NCI-H526 treated with DMSO at 0.1 percent for 48 hours (cell line): ENCODE measurements at regions not wholly inside any gene's neighbourhood (a gene's known extent, or its start where the extent isn't known, plus 50 kb on each side); places are given as distances from the start of the nearest gene placed in this dataset.

Experiments used
- DNase-seq: peaks from one replicate; lab custom pipeline; 2025; lab: John Stamatoyannopoulos, UW

DNA sequence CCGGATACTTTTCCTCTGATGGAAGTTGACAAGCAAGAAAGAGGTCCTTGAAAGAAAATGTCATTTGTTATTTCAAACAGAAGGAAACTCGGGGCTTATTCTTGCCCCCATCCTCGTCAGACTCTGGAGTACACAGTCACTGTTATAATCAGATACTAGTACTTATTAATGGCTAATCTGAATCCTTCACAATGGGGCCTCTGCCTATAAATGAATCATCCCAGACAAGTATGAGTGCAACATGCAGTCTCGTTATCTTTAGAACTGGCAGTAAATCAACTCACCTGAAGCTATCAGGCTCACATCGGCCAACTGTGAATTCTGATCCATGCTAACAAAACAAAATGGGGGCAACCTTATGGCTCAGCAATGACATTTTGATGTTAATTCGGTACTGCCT, 216.7 kb downstream of the GRIN2B start:
- no peak for DNase-seq

DNA sequence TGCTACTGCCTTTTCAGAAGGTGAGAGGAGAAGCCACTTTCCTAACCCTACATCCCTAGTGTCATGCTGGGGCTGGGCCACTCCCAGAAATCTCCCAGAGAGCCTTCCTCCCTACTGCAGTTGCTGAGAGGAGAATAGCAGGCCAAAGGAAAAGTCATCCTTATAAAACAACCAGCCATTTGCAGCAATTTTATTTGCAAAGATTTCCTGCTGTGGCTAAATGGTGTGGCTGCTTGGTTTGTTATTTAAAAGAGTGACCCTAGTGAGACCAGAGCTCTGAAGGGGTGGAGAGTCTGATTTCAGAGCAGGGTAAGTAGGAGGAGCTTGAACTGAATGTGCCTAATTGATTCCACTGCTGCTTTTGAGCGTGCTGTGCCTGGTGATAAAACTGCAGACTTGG, 232.0 kb downstream of the GRIN2B start:
- no peak for DNase-seq

DNA sequence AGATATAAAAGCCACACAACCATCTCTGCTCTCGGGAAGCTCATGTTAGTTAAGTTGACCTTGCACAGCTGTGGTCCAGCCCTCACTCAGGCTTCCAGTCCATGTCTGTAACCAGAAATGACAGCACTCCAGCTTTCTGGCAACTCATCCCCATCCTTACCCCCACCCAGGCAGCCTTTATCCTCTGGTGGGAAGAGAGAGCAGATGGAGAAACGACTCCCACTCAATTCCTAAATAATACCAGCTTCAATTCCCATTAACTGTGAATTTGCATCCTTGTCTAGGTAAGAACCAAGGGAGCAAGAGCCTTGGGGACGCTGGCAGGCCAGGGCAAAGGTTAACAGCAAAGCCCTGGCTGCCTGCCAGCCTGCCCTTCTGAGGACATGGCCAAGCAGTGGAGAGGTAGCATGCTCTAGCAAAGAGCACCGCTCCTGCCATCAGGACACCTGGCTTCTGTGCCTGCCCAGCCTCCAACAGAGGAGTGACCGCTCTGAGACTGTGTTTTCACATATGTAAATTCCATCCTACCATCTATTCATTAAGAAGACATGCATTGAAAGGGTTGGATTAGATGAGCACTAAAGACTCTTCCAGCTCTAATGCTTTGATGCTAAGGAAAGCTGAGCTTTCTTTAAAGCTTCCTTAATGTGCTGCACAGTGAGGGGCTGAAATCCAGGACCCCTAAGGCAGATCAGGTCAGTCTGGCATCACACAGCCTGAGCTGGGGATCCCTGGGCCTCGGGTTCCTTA, 236.1 kb downstream of the GRIN2B start:
- no peak for DNase-seq

DNA sequence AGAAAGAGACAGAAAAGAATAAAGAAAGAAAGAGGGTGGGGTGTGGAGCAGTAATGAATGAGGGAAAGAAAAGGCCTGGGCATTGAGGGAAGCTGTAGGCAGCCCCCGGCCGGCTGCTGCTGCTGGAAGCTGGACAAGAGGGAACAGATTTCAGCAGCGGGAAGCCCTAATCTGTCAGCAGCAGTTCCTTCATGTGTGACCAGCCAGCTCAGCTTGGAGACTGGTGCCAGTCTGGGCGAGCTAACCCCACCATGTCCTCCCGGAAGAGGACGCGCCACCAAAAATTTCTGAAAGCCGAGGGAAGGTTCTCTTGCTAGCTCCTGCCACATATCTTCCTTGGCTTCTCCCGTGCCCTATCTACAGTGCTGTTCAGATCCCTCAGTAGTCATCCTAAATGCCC, 236.8 kb downstream of the GRIN2B start:
- no peak for DNase-seq

DNA sequence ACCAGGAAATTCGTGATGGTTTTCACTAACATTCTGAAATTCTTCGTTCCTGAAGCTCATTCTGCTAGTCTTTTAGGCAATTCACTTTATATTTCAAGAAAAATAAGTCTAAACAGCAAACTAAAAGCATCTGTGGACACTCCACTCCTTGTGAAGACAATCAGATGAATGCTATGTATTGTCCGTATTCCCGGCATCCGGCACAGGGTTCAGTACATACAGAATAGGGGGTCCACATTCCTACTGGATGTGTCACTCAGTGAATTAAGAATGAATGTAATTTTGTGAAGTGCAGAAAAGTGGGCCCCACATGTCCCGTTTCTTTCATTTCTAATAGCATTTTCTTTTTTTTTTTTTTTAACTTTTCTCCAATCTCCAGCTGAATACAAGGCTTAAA, 241.3 kb downstream of the GRIN2B start:
- no peak for DNase-seq

DNA sequence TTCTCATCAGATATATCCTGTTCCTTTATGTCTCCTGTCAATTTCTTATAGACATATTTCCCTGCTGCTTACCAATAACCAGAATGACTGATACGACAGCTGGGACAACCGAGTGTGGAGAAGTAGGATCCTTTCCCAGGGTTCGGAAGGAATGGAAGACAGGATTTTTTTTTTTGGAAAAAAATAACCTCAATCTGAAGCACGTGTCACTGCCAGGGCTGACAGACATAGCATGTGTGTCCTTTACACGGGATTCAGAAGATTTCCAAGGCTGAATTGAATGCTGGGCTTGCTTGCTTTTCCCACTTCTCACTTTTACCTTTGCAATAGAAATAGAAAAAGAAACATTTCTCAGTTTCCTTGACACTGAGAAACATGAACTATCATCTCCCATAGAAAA, 245.7 kb downstream of the GRIN2B start:
- DNase-seq, result no peak

DNA sequence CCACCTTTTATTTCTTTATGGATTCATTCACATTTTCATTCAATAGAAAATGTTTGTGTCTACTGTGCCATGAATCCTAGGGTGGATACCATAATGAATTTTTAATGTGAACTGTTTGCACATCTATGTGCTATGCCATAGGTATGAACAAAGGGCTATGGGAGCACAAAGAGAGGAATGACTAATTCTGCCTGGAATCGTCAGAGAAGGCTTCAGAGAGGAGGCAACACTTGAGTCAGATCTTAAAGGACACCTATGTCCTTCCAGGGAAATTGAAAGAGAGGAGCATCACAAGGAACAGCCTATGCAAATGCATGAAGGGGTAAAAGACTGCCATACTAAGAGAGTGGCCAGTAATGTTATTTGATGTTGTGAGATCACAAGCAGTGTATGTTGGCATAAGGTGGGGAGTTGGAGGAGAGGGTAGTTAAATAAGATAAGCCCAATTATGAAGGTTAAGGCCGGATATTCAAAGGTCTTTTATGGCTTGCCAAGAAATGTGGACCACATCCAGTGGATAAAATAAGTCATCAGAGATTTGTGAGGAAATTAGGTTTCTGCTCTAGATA, 246.7 kb downstream of the GRIN2B start:
- DNase-seq, result no peak

DNA sequence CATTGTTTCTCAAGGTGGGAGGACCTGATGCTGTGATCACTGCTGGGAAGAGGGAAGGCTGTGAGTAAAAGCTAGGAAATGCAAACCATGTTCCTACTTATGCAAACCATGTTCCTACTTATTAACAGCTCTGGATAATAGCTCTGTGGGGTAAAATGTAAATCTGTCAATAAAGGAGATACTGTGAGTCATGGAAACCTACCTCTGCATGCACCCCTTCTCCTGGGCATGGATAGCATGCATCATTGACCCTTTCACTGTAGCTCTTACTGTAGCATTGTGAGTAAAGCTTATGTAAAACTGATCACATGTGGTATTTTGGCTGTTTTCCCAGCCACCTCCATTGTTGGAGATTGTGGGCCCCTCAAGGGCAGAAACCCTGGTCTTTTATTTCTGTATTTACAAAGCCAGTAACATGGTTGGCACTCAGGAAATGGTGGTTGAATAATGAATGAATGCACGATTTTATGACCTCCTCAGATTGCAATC, 253.7 kb downstream of the GRIN2B start:
- peak; percentile 85 for DNase-seq

DNA sequence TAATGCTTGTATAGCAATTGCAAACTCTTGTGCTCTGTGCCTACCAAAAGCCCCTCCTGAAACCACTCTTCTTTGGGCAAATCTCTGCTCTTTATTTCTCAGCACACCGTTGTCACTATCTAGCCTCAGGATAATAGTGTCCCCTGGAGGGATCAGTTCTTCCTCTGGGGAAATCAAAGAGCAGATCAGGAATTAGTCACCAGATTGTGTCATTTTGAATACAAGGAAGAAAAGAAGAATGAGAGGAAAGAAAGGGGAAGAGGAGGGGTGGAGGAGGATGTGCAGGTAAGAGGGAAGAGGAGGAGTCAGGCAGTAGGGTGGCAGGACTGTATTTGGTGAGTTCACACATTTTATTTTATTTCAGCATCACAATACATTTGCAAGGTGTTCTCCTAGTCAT, 256.4 kb downstream of the GRIN2B start:
- no peak for DNase-seq

DNA sequence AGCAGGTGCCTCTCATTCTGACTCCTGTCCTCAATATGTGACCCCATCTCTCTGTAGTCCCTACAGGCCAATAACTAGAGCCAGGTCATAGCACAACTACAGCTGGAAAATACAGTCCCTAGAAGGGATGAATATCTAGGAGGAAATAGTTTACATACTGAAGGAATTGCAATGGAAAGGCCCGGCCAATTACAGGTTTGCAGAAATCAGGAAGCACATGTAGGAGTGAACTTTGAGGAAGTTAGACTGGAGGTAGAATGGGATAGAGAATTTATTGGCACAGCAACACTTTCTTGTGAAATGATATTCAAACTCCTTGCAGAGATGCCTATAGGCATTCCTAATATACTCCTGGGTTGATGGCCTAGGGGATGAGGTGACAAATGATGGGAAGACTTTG, 257.3 kb downstream of the GRIN2B start:
- DNase-seq, result no peak

DNA sequence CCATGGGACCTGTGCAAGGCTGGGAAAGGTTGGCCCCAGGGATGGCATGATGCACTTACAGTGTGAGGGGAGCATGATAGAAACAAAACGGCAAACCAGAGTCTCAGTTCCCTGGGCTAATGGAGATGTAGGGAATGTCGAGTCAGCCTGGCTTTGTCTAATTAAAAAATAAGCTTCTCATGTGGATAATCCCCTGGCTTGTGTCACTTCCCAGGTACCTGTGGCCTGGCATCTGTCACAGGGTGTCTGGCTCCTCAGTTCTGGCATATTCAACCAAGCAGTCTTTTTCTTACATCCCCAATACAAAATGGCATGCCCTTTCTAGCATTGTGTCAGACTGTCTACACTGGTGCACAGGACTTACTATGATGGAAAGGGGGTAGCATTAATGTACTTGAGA, 261.4 kb downstream of the GRIN2B start:
- no peak for DNase-seq

DNA sequence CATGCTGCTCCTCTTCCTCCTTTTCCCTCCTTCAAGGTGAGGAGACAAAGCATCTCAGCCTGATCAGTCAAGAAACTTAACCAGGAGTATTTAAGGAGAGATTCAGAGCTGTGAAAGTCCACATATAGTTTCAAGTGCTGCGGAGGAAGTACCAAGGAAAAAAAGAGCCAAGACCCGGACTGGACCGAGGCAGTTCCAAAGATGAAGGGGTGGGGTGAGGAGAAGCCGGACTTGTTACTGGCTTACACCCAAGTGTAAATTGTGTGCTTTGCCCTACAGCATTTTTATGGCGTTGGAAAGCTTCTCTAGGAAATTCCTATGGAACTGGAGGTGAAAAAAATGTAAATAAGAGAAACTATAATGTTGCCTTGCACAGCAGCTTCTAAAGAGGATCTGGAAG, 263.1 kb downstream of the GRIN2B start:
- no peak for DNase-seq

DNA sequence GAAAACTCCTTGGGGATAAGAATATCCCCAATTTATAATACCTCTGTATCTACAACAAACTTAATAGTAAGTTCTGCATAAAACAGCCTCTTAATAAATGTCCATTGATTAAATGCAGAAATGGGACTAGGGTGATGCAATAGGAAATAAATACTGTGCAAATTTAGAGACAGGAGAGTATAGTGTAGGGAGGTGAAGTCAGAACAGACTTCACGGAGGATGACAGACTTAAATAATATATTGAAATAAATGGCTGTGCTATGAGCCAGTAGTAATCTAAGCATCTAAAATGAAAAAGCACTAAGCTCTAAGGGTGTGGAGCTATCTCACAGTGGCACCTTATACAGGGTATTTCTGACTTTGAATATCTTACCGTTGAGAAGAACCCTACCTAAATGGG, 265.3 kb downstream of the GRIN2B start:
- no peak for DNase-seq

DNA sequence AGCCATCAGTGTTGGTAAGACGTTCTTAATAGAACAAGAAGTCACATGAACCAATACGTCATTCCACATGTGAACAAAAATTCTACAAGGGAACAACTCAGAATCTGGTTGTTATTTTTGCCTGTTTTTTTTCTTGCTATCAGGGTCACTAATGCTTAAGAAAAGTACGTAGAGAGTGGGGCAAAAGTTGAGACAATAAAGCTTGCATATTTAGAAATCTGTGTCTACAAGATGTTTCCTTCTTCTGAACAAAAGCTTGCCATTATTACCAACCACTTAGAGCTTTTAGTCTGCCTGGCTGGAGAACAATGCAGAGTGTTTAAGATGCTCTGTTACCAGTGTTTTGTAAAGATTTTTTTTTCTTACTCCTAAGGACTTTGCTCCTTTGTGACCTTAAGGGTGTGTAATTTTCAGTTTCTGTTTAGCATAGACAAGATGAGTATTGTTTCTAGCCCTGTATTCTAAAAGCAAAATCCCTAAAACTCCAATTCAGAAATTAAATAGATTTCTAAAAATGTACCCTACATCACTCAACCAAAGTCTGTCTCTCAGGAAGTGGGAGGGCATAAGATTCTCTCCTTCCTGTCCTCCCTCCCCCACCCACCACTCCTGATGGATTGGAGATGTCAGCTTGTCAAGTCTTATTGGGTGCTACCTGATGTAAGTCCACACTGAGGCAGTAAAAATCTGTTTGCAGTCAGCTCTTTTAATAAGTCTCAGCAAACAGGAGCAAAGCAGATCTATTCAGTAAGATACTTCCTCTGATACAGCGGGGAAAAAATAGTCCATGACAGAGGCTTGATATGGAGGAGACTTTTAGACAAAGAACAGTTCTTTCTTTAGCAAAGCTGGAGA, 267.6 kb downstream of the GRIN2B start:
- DNase-seq, result no peak

DNA sequence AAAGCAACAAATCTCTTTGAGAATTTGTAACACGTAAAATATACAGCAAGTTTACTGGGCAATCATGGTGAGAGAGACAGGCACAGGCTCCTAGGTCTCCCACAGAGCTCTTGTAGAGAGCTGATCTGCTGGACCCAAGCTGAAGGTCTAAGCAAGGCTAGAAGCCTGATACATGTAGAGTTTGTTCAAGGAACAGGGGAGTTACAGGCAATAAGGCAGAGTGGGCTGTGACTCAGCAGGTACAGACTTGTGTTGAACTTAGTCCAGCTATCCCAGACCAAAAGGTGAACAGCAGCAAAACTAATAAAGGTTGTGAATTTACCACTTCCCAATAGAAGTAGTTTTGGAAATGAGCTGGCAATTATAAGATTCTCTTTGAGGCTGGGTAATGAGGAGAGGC, 273.6 kb downstream of the GRIN2B start:
- no peak for DNase-seq

DNA sequence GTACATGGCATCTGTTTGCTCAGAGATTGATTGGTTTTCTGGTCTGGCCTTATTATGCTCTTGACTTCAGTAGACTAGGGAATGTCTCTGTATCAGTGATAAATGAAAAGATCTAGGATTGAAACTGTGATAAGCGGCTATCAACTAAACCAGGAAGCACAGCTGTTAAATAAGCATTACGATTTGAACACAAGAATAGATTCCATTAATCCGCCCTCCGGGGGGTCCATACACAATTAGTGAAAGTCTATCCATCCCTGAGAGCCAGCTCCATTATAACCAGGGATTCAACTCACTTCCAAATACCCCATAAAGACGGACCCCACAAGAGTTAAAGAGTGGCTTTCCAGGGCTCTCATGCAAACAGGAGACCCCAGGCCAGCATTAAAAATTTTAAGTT, 279.0 kb downstream of the GRIN2B start:
- DNase-seq, result no peak

DNA sequence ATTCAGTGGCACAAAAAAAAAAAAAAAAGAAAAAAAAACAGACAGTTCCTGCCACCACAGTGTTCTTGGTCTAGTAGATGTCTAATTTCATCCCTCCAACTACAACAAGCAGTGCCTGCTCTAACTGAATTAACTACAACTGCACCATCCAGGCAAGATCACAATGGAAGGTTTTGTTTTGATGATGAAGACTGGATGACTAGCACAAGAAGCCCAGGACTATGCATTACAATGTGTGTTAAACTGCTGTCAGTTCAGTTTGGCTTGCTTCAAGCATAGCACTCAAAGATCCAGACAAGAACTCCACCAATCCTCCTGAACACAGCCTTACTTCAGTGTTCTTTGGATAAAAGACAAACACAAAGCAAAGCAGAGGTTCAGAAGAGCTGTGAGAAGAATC, 279.9 kb downstream of the GRIN2B start:
- DNase-seq, result no peak

DNA sequence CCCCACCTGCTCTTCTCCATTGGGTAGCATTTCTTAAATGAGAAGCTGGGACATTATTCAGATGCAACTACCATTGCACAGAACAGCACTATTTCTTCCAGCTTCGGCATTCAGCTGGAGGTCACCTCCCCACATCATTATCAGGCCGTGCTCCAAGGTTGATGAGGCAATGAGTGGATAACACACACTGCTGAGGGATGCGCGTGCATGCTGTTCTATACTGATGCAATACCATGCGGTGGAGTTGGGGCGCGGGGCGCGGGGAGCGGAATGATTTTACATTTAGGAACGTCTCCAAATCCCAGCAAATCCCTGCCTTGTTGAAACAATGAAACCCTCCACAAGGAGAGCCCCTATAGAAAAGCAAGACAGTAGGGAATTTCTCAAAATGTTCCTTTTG, 283.4 kb downstream of the GRIN2B start:
- DNase-seq, result no peak

DNA sequence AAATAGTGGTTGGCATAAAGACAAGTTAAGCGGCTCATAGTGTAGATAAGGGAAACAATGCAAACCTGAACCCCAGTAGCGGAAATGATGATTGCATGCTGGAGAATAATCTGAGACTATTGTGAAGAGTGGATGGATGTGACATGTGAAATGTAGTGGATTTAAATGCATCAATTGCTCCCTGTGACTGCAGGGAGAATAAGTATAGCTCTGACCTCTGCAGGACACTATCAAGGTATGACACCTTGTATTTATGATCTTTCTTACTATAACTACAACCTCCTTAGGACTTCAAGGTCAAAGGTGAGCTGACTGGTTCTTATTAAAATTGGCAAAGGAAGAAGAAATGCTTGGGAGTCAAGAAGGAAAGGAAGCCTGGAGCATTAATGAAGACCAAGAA, 285.6 kb downstream of the GRIN2B start:
- DNase-seq, result no peak

DNA sequence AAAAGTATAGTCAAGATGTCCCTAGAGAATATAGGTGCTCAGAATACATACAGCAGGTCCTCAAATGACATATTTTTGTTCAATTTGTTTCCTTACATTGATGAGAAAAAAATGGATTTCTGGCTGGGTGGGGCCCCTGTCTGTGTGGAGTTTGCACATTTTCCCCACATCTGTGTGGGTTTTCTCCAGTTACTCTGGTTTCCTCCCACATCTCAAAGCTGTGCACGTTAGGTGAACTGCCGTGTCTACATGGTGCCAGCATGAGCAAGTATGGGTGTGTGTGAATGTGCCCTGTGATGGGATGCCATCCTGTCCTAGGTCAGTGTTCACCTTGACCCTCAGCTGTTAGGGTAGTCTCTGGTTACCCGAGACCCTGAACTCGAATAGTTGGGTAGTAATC, 289.1 kb downstream of the GRIN2B start:
- DNase-seq, result no peak

DNA sequence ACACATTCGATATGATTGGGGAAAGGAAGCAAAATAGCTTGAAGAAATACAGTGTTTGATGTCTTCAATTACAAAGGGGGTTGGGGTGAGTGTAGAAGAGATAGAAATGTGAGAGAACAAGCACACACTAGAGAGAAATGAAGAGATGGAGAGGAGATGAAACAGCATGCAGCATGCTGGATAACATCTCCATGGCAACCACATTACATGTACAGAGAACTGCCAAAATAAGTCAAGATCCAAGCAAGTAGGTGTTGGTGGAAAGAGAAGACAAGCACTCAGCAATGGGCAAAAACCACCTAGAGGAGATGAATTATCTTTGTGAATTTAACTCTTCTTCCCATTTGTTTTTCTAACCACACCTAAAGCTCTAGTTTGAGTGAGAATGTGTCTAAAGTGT, 289.8 kb downstream of the GRIN2B start:
- no peak for DNase-seq

DNA sequence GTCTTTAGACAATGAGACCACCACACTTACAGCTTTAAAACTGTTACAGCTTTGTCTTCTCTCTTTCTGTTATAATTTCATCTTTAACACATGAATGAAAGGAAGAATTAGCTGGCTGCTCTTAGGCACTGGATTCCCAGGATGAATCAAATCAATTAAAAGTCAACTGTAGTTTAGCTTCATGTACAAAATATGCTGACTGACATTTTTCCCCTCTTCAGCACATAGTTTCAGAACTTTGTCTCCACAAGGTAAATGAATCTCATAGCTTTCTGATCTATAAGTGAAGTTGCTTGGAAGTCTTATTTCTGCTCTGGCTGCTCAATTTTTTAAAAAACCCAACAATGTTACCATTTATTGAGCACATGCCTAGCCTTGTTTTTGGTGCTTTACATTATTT, 293.8 kb downstream of the GRIN2B start:
- no peak for DNase-seq

DNA sequence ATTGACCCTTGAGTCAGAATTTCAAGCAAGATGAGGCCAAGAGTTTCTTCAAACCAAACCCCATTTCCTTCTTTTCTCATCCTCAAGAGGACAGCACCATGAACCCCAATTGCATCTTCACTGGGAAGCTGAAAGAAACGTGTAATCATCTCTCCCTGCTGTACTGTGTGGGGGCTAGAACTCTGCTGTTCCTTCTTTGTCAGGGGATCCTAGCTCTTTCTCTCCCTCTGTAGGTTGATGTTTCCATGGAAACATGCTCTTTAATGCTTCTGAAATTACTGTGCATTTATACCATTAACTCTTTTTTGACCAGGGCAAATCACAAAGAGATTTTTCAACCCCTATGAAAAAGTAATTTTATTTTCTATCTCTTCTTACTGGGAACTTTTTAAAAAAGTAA, 295.1 kb downstream of the GRIN2B start:
- DNase-seq, result no peak
